B cell (primary cell): ENCODE measurements at regions not wholly inside any gene's neighbourhood (a gene's known extent, or its start where the extent isn't known, plus 50 kb on each side); places are given as distances from the start of the nearest gene placed in this dataset.

Experiments used
- ATAC-seq: fragments of 200-7000 bp; cut with Tn5 transposase; one replicate; pipeline ENCODE4 v1.10.0; 2021; ENCODE audit warnings: low read depth, mild to moderate bottlenecking, moderate number of reproducible peaks, moderate library complexity
- CTCF ChIA-PET: fragments of 350-600 bp; sonication (Branson Sonifier 250); formaldehyde crosslinking; loops from one replicate; lab custom pipeline; 2021; ENCODE audit warnings: antibody characterized with exemption, inconsistent platforms; lab: Charles Lee
- POLR2A ChIA-PET: fragments of 350-600 bp; sonication (Branson Sonifier 250); formaldehyde crosslinking; loops from one replicate; lab custom pipeline; 2021; ENCODE audit warnings: antibody characterized with exemption; lab: Charles Lee
- DNase-seq: peaks from one replicate; pipeline ENCODE4 v3.0.0; 2013
- H2AFZ ChIP-seq: 2 replicates; pipeline ENCODE4 v1.6.1; 2012; ENCODE audit warnings: mild to moderate bottlenecking, low read depth, low read length; ENCODE audit not compliant: insufficient read depth, poor library complexity, severe bottlenecking
- H3K27ac ChIP-seq, 2 donors: 1 replicate in 1 of 2; 2 replicates in 1 of 2; pipeline ENCODE4 v1.5.1; 2012 to 2013; ENCODE audit warnings: low read length in 2 of 2, mild to moderate bottlenecking in 2 of 2, moderate library complexity in 1 of 2
- H3K27me3 ChIP-seq, 4 experiments: fragments of 200-600 bp in 1 of 4; sonication (generic) in 1 of 4; replicated peaks in 1 of 4; 1 replicate in 2 of 4; 2 replicates in 2 of 4; pipeline versions ENCODE4 v1.6.1 to v1.7.0; 2013 to 2016; ENCODE audit warnings: low read length in 3 of 4, mild to moderate bottlenecking in 2 of 4, mixed read lengths in 1 of 4, moderate library complexity in 1 of 4; ENCODE audit not compliant: insufficient read depth in 4 of 4, control insufficient read depth in 3 of 4; ENCODE audit errors: control extremely low read depth in 1 of 4
- H3K36me3 ChIP-seq, 2 experiments: replicated peaks in 1 of 2; 1 replicate in 1 of 2; 2 replicates in 1 of 2; pipeline versions ENCODE4 v1.6.1 to v1.7.1; 2013; ENCODE audit warnings: low read length in 1 of 2; ENCODE audit not compliant: insufficient read depth in 2 of 2, control insufficient read depth in 1 of 2; ENCODE audit errors: control extremely low read depth in 1 of 2, extremely low read depth in 1 of 2
- H3K4me1 ChIP-seq, 2 donors: fragments of 200-600 bp in 1 of 2; sonication (generic) in 1 of 2; 1 replicate in 1 of 2; 2 replicates in 1 of 2; pipeline versions ENCODE4 v1.5.1 to v1.6.1; 2013 to 2017; ENCODE audit warnings: low read length in 2 of 2; ENCODE audit not compliant: control insufficient read depth in 2 of 2, insufficient read depth in 2 of 2
- H3K4me2 ChIP-seq: replicated peaks from 2 replicates; pipeline ENCODE3; 2012; ENCODE audit warnings: mild to moderate bottlenecking, low read depth, low read length; ENCODE audit not compliant: poor library complexity, severe bottlenecking
- H3K4me3 ChIP-seq, 5 experiments: fragments of 200-600 bp in 1 of 5; sonication (generic) in 1 of 5; 1 replicate in 3 of 5; 2 replicates in 2 of 5; pipeline versions ENCODE4 v1.5.1 to v1.7.0; 2011 to 2016; ENCODE audit warnings: low read length in 4 of 5, mild to moderate bottlenecking in 4 of 5, low read depth in 2 of 5, control low read depth in 1 of 5, moderate library complexity in 1 of 5; ENCODE audit not compliant: insufficient read depth in 1 of 5; ENCODE audit errors: control extremely low read depth in 1 of 5, extremely low read depth in 1 of 5
- H3K79me2 ChIP-seq: fragments of 200-600 bp; sonication (generic); one replicate; pipeline ENCODE4 v1.6.0; 2016; ENCODE audit warnings: low read length; ENCODE audit not compliant: control insufficient read depth, insufficient read depth
- H3K9ac ChIP-seq: fragments of 200-600 bp; sonication (generic); 2 replicates; pipeline ENCODE4 v1.6.1; 2017; ENCODE audit warnings: mild to moderate bottlenecking, low read length, moderate library complexity
- H3K9me3 ChIP-seq, 3 donors: one replicate each; pipeline versions ENCODE4 v1.6.1 to v1.7.1; 2013; ENCODE audit warnings: low read length in 2 of 3; ENCODE audit not compliant: control insufficient read depth in 2 of 3, insufficient read depth in 1 of 3; ENCODE audit errors: control extremely low read depth in 1 of 3
- H4K20me1 ChIP-seq: 2 replicates; pipeline ENCODE4 v1.6.0; 2012; ENCODE audit warnings: mild to moderate bottlenecking, low read length; ENCODE audit not compliant: insufficient read depth, control insufficient read depth, poor library complexity, severe bottlenecking
- H3K27ac Mint-ChIP-seq: one replicate; pipeline ENCODE4 v1.8.0; 2021; ENCODE audit warnings: mixed read lengths
- H3K27me3 Mint-ChIP-seq: one replicate; pipeline ENCODE4 v1.8.0; 2021; ENCODE audit warnings: mixed read lengths
- H3K4me1 Mint-ChIP-seq: one replicate; pipeline ENCODE4 v1.8.0; 2021; ENCODE audit warnings: mixed read lengths
- H3K4me3 Mint-ChIP-seq: one replicate; pipeline ENCODE4 v1.8.0; 2021; ENCODE audit warnings: mixed read lengths
- H3K9me3 Mint-ChIP-seq: one replicate; pipeline ENCODE4 v1.8.0; 2022; ENCODE audit warnings: mixed read lengths; ENCODE audit not compliant: insufficient read depth
- EZH2 ChIP-seq: IDR thresholded peaks from 2 replicates; pipeline ENCODE4 v1.6.1; 2012; ENCODE audit warnings: borderline replicate concordance, low read depth, mild to moderate bottlenecking, moderate library complexity, low read length; ENCODE audit not compliant: insufficient read depth, poor library complexity, severe bottlenecking
- WGBS: methylation state at CpG from one replicate; pipeline ENCODE4 v1.1.5; 2013; ENCODE audit warnings: missing lambda C conversion rate; ENCODE audit not compliant: insufficient coverage; 5-methylcytosine and 5-hydroxymethylcytosine counted together
- intact Hi-C: fragments of 100-400 bp; cut with micrococcal nuclease; formaldehyde crosslinking; loops from one replicate; pipeline ENCODE4 v1.10.0; 2022
- TF ChIP-seq, protein P1 (sequence below): fragments of 200-600 bp; IDR thresholded peaks from one replicate; pipeline ENCODE4 v1.8.0; 2022; ENCODE audit warnings: antibody characterized with exemption, mild to moderate bottlenecking

DNA sequence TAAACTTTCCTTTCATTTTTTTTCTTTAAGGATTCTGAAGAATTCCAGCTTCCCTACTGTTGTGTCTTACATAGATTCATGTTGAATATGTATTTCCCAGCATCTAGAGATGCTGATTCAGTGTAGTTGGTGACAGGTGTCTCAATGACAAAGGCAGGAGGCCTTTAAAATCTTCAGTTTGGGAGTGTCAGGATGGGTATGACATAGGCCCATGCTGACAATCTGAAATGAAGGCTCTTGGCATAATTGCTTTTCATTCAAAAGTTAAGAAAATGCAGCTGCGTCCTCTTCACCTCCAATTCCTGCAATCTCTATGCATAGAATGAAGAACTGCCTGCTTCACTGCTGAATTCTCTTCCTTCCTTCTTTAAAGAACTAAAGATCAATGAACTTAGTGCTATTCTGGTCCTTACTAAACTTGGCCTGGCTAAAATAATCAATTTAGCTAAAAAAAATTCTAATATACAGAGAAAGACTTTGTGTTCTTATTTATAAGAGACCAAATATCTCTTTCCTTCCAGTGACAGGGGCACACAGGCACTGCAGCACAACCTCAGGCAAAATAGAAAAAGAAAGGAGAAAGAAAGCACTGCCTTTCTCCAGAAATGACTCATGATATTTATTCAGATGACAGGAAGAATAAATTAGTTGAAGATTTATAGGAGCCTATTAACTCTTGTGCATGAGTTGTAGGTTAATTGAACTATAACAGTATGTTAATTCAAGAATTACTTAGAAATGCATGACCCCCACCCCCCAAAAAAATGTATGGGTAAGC is 152.6 kb upstream of the GBE1 start:
- H3K36me3 ChIP-seq, result no peaks in the 10 kb centered on the region
- Mint-ChIP-seq H3K4me1 (no peaks in the 10 kb centered on the region), H3K27ac (no peak overlapping the region), H3K4me3 (no peak overlapping the region), H3K27me3 (peaks cover 3% of the 10 kb centered on the region), H3K9me3 (no peaks in the 10 kb centered on the region)
- 57% methylated on average over 1 of the region's 1 CpG for WGBS
- no peaks in the 10 kb centered on the region for H3K79me2 ChIP-seq
- ChIA-PET POLR2A (no interaction called here), CTCF (interaction anchor here (1.8 kb wide), 1 partner anchor 11 kb away, joined by 3 read pairs; no protein-coding TSS in a partner anchor)
- H4K20me1 ChIP-seq, result no peaks in the 10 kb centered on the region
- no peaks in the 10 kb centered on the region for H3K27me3 ChIP-seq
- no peak overlapping the region for H2AFZ ChIP-seq
- H3K9me3 ChIP-seq, result no peaks in the 10 kb centered on the region
- no peak overlapping the region for H3K4me2 ChIP-seq
- H3K9ac ChIP-seq, result no peak overlapping the region
- DNase-seq (no peak), ATAC-seq (no peak)
- no peak overlapping the region for H3K4me3 ChIP-seq
- intact Hi-C loops, result loop anchor here (5.0 kb wide), 1 partner anchor 422 kb away; no protein-coding TSS in a partner anchor
- no peaks in the 10 kb centered on the region for H3K4me1 ChIP-seq
- TF ChIP-seq, protein P1, sequence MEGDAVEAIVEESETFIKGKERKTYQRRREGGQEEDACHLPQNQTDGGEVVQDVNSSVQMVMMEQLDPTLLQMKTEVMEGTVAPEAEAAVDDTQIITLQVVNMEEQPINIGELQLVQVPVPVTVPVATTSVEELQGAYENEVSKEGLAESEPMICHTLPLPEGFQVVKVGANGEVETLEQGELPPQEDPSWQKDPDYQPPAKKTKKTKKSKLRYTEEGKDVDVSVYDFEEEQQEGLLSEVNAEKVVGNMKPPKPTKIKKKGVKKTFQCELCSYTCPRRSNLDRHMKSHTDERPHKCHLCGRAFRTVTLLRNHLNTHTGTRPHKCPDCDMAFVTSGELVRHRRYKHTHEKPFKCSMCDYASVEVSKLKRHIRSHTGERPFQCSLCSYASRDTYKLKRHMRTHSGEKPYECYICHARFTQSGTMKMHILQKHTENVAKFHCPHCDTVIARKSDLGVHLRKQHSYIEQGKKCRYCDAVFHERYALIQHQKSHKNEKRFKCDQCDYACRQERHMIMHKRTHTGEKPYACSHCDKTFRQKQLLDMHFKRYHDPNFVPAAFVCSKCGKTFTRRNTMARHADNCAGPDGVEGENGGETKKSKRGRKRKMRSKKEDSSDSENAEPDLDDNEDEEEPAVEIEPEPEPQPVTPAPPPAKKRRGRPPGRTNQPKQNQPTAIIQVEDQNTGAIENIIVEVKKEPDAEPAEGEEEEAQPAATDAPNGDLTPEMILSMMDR, result no peak
- no peak for TF ChIP-seq EZH2
- no peak overlapping the region for H3K27ac ChIP-seq

DNA sequence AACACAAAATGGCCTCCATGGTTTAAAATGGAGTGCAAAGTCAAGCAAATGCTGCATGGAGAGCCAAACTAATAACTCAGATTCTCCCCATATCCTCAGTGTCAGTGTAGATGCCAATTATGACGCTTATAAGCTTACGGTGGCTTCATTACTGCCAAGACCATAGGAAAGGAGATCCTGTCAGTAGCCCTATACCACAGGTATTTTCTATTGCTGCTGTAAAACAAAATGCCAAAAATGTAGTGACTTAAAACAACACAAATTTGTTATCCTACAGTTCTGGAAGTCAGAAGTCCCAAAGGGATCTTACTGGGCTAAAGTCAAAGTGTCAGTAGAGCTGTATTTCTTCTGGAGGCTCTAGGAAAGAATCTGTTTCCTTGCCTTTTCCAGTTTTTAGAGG is 149.8 kb upstream of the GBE1 start:
- Mint-ChIP-seq H3K27ac (no peak overlapping the region), H3K4me1 (no peaks in the 10 kb centered on the region), H3K4me3 (no peak overlapping the region), H3K27me3 (peaks cover 5% of the 10 kb centered on the region), H3K9me3 (no peaks in the 10 kb centered on the region)
- Histone ChIP-seq H3K4me3 (no peak overlapping the region), H3K4me1 (no peaks in the 10 kb centered on the region), H3K27me3 (no peaks in the 10 kb centered on the region), H3K79me2 (no peaks in the 10 kb centered on the region), H3K9me3 (no peaks in the 10 kb centered on the region), H3K27ac (no peak overlapping the region), H3K36me3 (no peaks in the 10 kb centered on the region), H4K20me1 (no peaks in the 10 kb centered on the region), H3K4me2 (no peak overlapping the region), H3K9ac (no peak overlapping the region), H2AFZ (no peak overlapping the region)
- intact Hi-C loops, result loop anchor here (5.0 kb wide), 1 partner anchor 419 kb away; no protein-coding TSS in a partner anchor
- DNase-seq (no peak), ATAC-seq (no peak)
- ChIA-PET POLR2A (no interaction called here), CTCF (interaction anchor here (0.7 to 2.4 kb wide), 6 partner anchors 8 to 245 kb away, joined by 3 to 6 read pairs (median 3); partner anchors contain the start of gene GBE1)
- TF ChIP-seq EZH2, result no peak
- TF ChIP-seq, protein P1, result no peak
- WGBS, result 83% methylated on average over 2 of the region's 2 CpGs
